ENCODE measurements at regions not wholly inside any gene's neighbourhood (a gene's known extent, or its start where the extent isn't known, plus 50 kb on each side); places are given as distances from the start of the nearest gene placed in this dataset.
A peak's percentile ranks its signal among the peaks of the same experiment; 100 is the strongest.

DNA sequence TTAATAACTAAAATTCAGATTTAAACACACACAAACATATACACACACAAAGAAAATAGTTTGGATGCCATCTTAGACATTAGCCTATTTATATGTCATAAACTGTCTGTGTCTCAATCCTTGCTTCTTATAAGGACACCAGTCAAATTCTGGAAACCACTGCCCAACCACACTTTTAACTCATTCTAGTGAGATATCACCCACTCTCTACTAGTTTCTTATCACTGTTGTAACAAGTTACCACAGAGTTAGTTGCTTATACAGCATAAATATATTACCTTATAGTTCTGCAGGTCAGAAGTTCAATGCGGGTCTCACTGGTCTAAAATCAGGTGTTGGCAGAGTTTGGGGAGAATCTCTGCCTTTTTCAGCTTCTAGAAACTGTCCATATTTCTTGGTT, 239.1 kb downstream of the MTX2 start:
- no peak overlapping the region for H3K27ac ChIP-seq (ENCODE audit: low read depth, low read length)
- no peak for DNase-seq (ENCODE audit: low read depth in 4 of 6, low spot score in 6 of 6)
- no peaks in the 10 kb centered on the region for H3K4me1 ChIP-seq (ENCODE audit: control insufficient read depth, insufficient read depth, low read length)
- no peaks in the 10 kb centered on the region for H3K9me3 ChIP-seq (ENCODE audit: control insufficient read depth, insufficient read depth, low read length)
- H3K27me3 ChIP-seq (ENCODE audit: control insufficient read depth, insufficient read depth, low read length): no peaks in the 10 kb centered on the region
- WGBS (ENCODE audit: insufficient coverage): no CpG with 5 or more reads among the region's 1 CpG
- H3K36me3 ChIP-seq (ENCODE audit: control insufficient read depth, insufficient read depth, low read length): no peaks in the 10 kb centered on the region
- no peak overlapping the region for H3K4me3 ChIP-seq (ENCODE audit: low read depth, low read length)

GRCh38 chr2:176508984-176509740, 239.9 kb downstream of the MTX2 start:
- Histone ChIP-seq H3K27me3 (ENCODE audit: control insufficient read depth, insufficient read depth, low read length) (no peaks in the 10 kb centered on the region), H3K9me3 (ENCODE audit: control insufficient read depth, insufficient read depth, low read length) (no peaks in the 10 kb centered on the region), H3K27ac (ENCODE audit: low read depth, low read length) (no peak overlapping the region), H3K4me1 (ENCODE audit: control insufficient read depth, insufficient read depth, low read length) (no peaks in the 10 kb centered on the region), H3K4me3 (ENCODE audit: low read depth, low read length) (no peak overlapping the region), H3K36me3 (ENCODE audit: control insufficient read depth, insufficient read depth, low read length) (no peaks in the 10 kb centered on the region)
- 63% methylated on average over 1 of the region's 5 CpGs for WGBS (ENCODE audit: insufficient coverage)
- peak in 1 of 6 donors; percentile 67 for DNase-seq (ENCODE audit: low read depth in 4 of 6, low spot score in 6 of 6)

- 100% methylated on average over 1 of the region's 5 CpGs for WGBS (ENCODE audit: insufficient coverage)
- Histone ChIP-seq H3K27ac (ENCODE audit: low read depth, low read length) (no peak overlapping the region), H3K4me3 (ENCODE audit: low read depth, low read length) (no peak overlapping the region), H3K9me3 (ENCODE audit: control insufficient read depth, insufficient read depth, low read length) (no peaks in the 10 kb centered on the region), H3K27me3 (ENCODE audit: control insufficient read depth, insufficient read depth, low read length) (no peaks in the 10 kb centered on the region), H3K36me3 (ENCODE audit: control insufficient read depth, insufficient read depth, low read length) (no peaks in the 10 kb centered on the region), H3K4me1 (ENCODE audit: control insufficient read depth, insufficient read depth, low read length) (no peaks in the 10 kb centered on the region)
- no peak for DNase-seq (ENCODE audit: low read depth in 4 of 6, low spot score in 6 of 6)
Measured at GRCh38 chr2:176514276-176514675, 245.0 kb downstream of the MTX2 start.

DNA sequence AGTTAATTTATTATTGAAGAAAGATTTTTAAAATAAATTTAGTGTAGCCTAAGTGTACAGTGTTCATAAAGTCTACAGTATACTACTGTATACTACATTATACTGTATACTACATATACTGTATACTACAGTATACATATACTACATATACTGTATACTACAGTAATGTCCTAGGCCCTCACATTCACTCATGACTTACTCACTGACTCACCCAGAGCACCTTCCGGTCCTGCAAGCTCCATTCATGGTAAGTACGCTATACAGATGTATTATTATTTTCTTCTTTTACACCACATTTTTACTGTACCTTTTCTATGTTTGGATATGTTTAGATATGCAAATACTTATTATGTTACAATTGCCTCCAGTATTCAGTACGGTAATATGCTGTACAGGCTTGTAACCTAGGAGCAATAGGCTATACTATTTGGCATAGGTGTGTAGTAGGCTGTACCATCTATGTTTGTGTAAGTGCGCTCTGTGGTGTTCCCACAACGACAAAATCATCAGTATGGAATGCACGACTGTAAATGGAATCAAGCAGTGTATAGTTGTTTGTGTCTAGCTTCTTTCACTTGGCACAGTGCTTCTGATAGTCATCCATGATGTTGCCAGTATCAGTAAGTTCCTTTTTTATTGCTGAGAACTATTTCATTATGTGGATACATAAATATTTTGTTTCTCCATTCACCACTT, 245.7 kb downstream of the MTX2 start:
- WGBS (ENCODE audit: insufficient coverage): 85% methylated on average over 3 of the region's 6 CpGs
- no peak for DNase-seq (ENCODE audit: low read depth in 4 of 6, low spot score in 6 of 6)
- H3K36me3 ChIP-seq (ENCODE audit: control insufficient read depth, insufficient read depth, low read length): no peaks in the 10 kb centered on the region
- no peaks in the 10 kb centered on the region for H3K4me1 ChIP-seq (ENCODE audit: control insufficient read depth, insufficient read depth, low read length)
- no peak overlapping the region for H3K27ac ChIP-seq (ENCODE audit: low read depth, low read length)
- no peaks in the 10 kb centered on the region for H3K9me3 ChIP-seq (ENCODE audit: control insufficient read depth, insufficient read depth, low read length)
- no peak overlapping the region for H3K4me3 ChIP-seq (ENCODE audit: low read depth, low read length)
- H3K27me3 ChIP-seq (ENCODE audit: control insufficient read depth, insufficient read depth, low read length): no peaks in the 10 kb centered on the region

- 80% methylated on average over 1 of the region's 1 CpG for WGBS (ENCODE audit: insufficient coverage)
- Histone ChIP-seq H3K4me1 (ENCODE audit: control insufficient read depth, insufficient read depth, low read length) (no peaks in the 10 kb centered on the region), H3K36me3 (ENCODE audit: control insufficient read depth, insufficient read depth, low read length) (no peaks in the 10 kb centered on the region), H3K9me3 (ENCODE audit: control insufficient read depth, insufficient read depth, low read length) (no peaks in the 10 kb centered on the region), H3K4me3 (ENCODE audit: low read depth, low read length) (no peak overlapping the region), H3K27ac (ENCODE audit: low read depth, low read length) (no peak overlapping the region), H3K27me3 (ENCODE audit: control insufficient read depth, insufficient read depth, low read length) (no peaks in the 10 kb centered on the region)
- no peak for DNase-seq (ENCODE audit: low read depth in 4 of 6, low spot score in 6 of 6)
Measured at GRCh38 chr2:176516051-176516602, 246.9 kb downstream of the MTX2 start.

- H3K36me3 ChIP-seq (ENCODE audit: control insufficient read depth, insufficient read depth, low read length): no peaks in the 10 kb centered on the region
- H3K27me3 ChIP-seq (ENCODE audit: control insufficient read depth, insufficient read depth, low read length): no peaks in the 10 kb centered on the region
- H3K27ac ChIP-seq (ENCODE audit: low read depth, low read length): no peak overlapping the region
- WGBS (ENCODE audit: insufficient coverage): 52% methylated on average over 4 of the region's 4 CpGs
- H3K4me3 ChIP-seq (ENCODE audit: low read depth, low read length): no peak overlapping the region
- no peaks in the 10 kb centered on the region for H3K4me1 ChIP-seq (ENCODE audit: control insufficient read depth, insufficient read depth, low read length)
- peak in 2 of 6 donors; percentile 38 to 52 for DNase-seq (ENCODE audit: low read depth in 4 of 6, low spot score in 6 of 6)
- H3K9me3 ChIP-seq (ENCODE audit: control insufficient read depth, insufficient read depth, low read length): no peaks in the 10 kb centered on the region
Measured at GRCh38 chr2:176518823-176519222, 249.6 kb downstream of the MTX2 start.

DNA sequence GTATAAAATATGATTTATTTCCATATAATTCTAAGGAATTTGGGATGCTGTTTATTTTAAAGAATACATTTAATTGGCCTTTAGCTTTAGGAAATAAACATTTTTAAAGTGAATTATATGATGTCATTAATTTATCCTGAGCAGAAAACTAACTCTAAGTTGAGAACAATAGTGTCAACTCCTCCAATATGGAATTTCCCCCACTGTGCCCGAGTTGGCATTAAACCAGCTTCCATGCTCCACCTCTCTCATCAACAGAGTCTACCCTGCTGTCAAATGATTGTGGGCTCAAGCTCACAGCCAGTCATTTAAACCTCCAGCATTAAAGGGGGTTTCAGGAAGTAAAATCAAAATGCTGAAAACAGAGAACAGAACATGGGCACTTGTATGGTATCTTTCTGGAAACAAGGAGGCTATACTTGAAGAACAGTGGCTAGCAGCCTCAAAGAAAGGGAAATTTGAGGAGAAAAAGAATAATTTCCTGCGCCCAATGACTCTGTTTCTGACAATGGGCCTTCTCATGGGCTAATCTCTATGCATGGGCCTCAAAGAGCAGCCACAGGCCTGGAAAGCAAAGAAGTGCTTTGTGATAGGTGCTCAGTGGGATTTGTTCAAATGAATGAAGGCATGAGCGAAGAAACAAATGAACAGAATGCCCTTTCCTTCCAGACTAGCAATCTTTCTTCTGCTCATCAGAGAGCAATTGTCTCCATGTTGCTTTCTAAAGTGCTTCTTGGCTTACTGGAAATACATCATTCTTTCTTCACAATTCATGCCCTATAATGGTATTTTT, 252.8 kb downstream of the MTX2 start:
- H3K9me3 ChIP-seq (ENCODE audit: control insufficient read depth, insufficient read depth, low read length): no peaks in the 10 kb centered on the region
- H3K27ac ChIP-seq (ENCODE audit: low read depth, low read length): no peak overlapping the region
- H3K36me3 ChIP-seq (ENCODE audit: control insufficient read depth, insufficient read depth, low read length): no peaks in the 10 kb centered on the region
- no peaks in the 10 kb centered on the region for H3K4me1 ChIP-seq (ENCODE audit: control insufficient read depth, insufficient read depth, low read length)
- DNase-seq (ENCODE audit: low read depth in 4 of 6, low spot score in 6 of 6): peak in 2 of 6 donors; percentile 46 to 58
- WGBS (ENCODE audit: insufficient coverage): 40% methylated on average over 2 of the region's 3 CpGs
- no peaks in the 10 kb centered on the region for H3K27me3 ChIP-seq (ENCODE audit: control insufficient read depth, insufficient read depth, low read length)
- H3K4me3 ChIP-seq (ENCODE audit: low read depth, low read length): no peak overlapping the region

DNA sequence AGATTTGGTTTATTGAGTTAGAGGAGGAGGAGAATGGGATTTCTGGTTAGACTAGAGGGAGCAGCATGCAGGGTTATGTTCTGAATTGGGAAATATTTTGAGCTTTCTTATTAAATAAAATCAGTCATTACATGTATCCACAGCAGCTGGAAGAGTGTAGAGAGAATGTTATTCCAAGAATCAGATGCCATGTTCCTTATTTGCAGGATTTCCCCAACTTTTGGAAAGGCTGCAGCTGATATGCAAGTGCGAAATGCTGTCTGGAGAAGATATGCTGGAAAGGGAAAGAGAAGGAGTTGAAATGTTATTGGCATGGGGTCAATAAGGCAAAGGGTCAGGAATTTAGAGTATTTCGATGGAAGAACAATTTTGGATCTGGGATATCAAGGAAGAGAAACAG, 255.8 kb downstream of the MTX2 start:
- H3K9me3 ChIP-seq (ENCODE audit: control insufficient read depth, insufficient read depth, low read length): no peaks in the 10 kb centered on the region
- H3K27me3 ChIP-seq (ENCODE audit: control insufficient read depth, insufficient read depth, low read length): no peaks in the 10 kb centered on the region
- no peak overlapping the region for H3K27ac ChIP-seq (ENCODE audit: low read depth, low read length)
- H3K4me3 ChIP-seq (ENCODE audit: low read depth, low read length): no peak overlapping the region
- WGBS (ENCODE audit: insufficient coverage): 88% methylated on average over 1 of the region's 2 CpGs
- H3K4me1 ChIP-seq (ENCODE audit: control insufficient read depth, insufficient read depth, low read length): no peaks in the 10 kb centered on the region
- peak in 1 of 6 donors; percentile 69 for DNase-seq (ENCODE audit: low read depth in 4 of 6, low spot score in 6 of 6)
- no peaks in the 10 kb centered on the region for H3K36me3 ChIP-seq (ENCODE audit: control insufficient read depth, insufficient read depth, low read length)

GRCh38 chr2:176526995-176527901, 258.0 kb downstream of the MTX2 start:
- H3K27ac ChIP-seq (ENCODE audit: low read depth, low read length): peak overlapping the region; percentile 12
- DNase-seq (ENCODE audit: low read depth in 4 of 6, low spot score in 6 of 6): peak in 2 of 6 donors; percentile 71 to 78
- WGBS (ENCODE audit: insufficient coverage): 46% methylated on average over 3 of the region's 6 CpGs
- no peaks in the 10 kb centered on the region for H3K27me3 ChIP-seq (ENCODE audit: control insufficient read depth, insufficient read depth, low read length)
- H3K36me3 ChIP-seq (ENCODE audit: control insufficient read depth, insufficient read depth, low read length): no peaks in the 10 kb centered on the region
- no peaks in the 10 kb centered on the region for H3K9me3 ChIP-seq (ENCODE audit: control insufficient read depth, insufficient read depth, low read length)
- no peak overlapping the region for H3K4me3 ChIP-seq (ENCODE audit: low read depth, low read length)
- H3K4me1 ChIP-seq (ENCODE audit: control insufficient read depth, insufficient read depth, low read length): no peaks in the 10 kb centered on the region
